Activated T-cell treated with anti-CD3 and anti-CD28 coated beads for 24 hours (primary cell): ENCODE measurements at regions not wholly inside any gene's neighbourhood (a gene's known extent, or its start where the extent isn't known, plus 50 kb on each side); places are given as distances from the start of the nearest gene placed in this dataset.

Source experiments
- DNase-seq: peaks from one replicate; pipeline ENCODE4 v3.0.0-alpha.2; 2020; ENCODE audit warnings: low read depth

- no peak for DNase-seq
These were observed 205.0 kb upstream of the PREP start for GRCh38 chr6:105607636-105608621.

- no peak for DNase-seq
These were observed 204.1 kb upstream of the PREP start for GRCh38 chr6:105606831-105607463.

- no peak for DNase-seq
These were observed 201.7 kb upstream of the PREP start for GRCh38 chr6:105604587-105604884.

- no peak for DNase-seq
These were observed 201.1 kb upstream of the PREP start for GRCh38 chr6:105603788-105604586.

GRCh38 chr6:105601541-105602236 is 198.8 kb upstream of the PREP start:
- peak; percentile 17 for DNase-seq

- no peak for DNase-seq
These were observed 197.7 kb upstream of the PREP start for GRCh38 chr6:105600336-105601260.

GRCh38 chr6:105598264-105598663 is 195.4 kb upstream of the PREP start:
- DNase-seq = no peak

GRCh38 chr6:105596284-105596755 is 193.4 kb upstream of the PREP start:
- DNase-seq = no peak

- DNase-seq = no peak
These were observed 192.9 kb upstream of the PREP start for GRCh38 chr6:105595829-105596228.

- no peak for DNase-seq
These were observed 191.9 kb upstream of the PREP start for GRCh38 chr6:105594821-105595220.

- DNase-seq = no peak
These were observed 191.2 kb upstream of the PREP start for GRCh38 chr6:105593805-105594671.

- no peak for DNase-seq
These were observed 190.3 kb upstream of the PREP start for GRCh38 chr6:105593056-105593690.

GRCh38 chr6:105592329-105592728 is 189.4 kb upstream of the PREP start:
- DNase-seq = no peak

GRCh38 chr6:105591053-105591452 is 188.2 kb upstream of the PREP start:
- no peak for DNase-seq

- no peak for DNase-seq
These were observed 185.3 kb upstream of the PREP start for GRCh38 chr6:105588123-105588710.

- DNase-seq = no peak
These were observed 184.7 kb upstream of the PREP start for GRCh38 chr6:105587349-105588122.

- DNase-seq = no peak
These were observed 175.4 kb upstream of the PREP start for GRCh38 chr6:105578179-105578707.

GRCh38 chr6:105573556-105573955 is 170.7 kb upstream of the PREP start:
- DNase-seq = no peak
